Renal cortex interstitium (tissue), 11 donors: ENCODE measurements at regions not wholly inside any gene's neighbourhood (a gene's known extent, or its start where the extent isn't known, plus 50 kb on each side); places are given as distances from the start of the nearest gene placed in this dataset.

Experiments
- DNase-seq, 11 donors: peaks; one replicate each; pipeline ENCODE4 v3.0.0-alpha.2; 2013; ENCODE audit warnings: low read depth in 9 of 11, low spot score in 4 of 11; ENCODE audit errors: extremely low read depth in 1 of 11

DNA sequence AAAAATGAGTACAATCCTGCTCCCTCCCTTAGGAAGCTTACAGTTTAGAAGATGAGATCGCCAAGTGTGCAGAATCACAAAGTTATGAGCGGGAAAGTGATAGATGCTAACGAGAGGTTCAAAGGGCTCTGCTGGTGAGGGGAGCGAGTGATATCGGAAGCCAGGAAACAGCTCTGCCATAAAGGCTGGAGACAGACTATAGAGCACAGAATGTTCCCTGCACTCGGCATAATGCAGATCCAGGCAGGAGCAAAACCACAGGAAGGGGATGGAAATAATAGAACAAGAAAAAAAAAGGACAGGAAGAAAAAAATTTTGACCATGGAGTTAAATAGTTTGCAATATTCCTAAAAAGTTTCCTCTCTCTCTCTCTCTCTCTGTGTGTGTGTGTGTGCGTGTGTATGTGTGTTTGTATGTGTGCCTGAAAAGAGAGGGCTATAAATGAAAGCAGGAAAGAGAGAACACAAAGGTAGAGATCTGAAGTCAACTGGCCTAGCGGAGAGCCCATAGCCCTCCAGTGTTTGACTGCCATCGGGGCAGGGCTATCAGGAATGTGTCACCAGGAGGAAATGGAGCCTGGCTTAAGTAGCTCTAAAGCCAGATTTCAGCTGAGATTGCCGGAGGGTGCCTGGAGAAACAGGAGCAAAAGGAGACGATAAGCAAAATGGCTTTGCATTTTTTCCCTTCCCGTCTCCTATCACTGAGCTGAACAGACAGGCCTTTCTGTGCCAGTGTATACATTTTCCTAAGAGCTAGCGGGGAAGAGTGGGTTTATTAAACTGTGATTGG is 175.8 kb upstream of the LYZL1 start:
- DNase-seq: no peak

DNA sequence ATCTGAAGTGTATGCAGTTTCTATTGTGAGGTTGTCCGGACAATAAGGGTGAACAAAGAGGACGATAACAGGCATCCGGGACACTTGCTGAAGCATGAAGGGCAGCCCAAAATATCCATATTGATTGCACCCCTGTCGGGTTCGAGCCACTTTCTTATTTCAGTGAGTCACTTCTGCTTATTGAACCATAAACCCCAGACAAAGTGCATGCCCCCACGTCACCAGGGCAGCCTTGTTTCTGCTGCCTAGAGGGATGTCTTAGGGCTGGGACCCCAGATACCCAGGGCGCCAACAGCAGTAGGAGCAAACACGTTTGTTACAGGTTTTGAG is 175.3 kb upstream of the LYZL1 start:
- DNase-seq: no peak

DNA sequence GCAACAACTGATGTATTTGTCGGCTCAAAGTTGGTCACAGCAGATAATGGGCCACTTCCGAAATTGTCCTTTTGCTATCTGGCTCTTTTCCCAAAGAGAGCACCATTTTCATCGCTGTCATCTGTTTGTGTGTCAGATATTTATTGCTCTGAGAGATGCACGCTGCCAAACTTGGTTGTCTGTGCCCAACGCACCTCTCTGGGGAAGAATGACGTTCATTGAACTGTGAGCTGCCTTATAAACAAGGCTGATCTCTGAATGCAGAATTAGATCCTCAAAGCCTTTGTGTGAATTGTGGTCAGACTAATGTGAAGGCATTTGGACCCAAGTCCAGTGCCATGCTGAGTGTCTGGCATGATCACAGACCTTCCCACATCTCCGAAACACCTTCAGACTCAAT is 174.7 kb upstream of the LYZL1 start:
- DNase-seq: no peak

DNA sequence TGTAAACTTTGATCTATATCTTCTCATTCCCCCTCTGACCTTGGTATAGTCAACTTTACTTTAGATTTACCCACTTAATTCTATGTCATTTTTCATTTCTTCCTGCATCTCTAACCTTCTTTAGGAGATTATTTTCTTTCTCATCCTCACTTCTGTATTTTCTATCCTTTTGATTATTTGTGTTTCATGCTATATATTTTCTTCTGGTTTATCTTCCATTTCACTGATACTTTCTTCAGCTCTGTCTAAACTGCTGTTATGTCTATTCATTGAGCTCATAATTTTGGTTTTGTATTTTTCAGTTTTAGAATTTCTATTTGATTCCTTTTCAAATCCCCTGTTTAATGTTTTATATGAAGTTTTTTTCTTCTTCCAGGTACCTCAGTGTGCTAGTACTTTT is 171.1 kb upstream of the LYZL1 start:
- no peak for DNase-seq

DNA sequence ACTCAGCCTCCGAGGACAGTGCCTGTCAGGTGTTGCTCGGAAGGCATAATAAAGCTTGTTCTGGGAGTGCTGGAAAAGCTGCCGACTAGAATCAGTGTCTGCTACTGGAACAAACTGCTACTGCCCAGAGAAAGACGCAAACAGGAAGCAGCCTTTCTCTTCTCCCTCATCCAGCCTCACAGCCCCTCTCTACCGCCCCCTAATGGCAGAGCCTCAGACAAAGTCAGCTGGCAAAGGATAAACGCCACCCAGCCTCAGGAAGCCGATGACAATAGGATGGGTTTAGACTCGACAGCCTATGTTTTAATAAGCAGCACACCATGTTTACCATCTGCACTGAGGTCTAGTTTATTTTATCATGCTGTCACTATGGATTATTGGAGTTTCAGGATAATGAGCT is 169.5 kb upstream of the LYZL1 start:
- peak in 3 of 11 donors; percentile 21 to 31 (median 23) for DNase-seq

DNA sequence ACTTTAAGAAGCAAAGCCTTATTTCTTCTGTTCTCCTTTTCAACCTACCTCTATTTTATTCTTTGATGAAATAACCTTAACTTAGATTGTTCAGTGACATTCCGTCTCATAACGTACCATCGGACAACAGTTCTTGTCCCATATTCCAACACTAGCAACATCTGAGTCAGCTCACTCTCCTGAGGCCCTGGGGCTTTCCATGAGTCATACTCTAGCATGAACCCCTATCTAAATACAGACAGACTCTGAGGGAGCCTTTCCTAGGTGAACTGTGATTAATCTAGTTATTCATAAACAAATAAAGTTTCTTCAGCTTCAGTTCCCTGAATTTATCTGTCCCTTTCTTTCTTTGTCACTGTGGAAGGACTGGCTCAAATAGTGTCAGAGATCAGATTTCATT is 168.7 kb upstream of the LYZL1 start:
- DNase-seq: no peak

DNA sequence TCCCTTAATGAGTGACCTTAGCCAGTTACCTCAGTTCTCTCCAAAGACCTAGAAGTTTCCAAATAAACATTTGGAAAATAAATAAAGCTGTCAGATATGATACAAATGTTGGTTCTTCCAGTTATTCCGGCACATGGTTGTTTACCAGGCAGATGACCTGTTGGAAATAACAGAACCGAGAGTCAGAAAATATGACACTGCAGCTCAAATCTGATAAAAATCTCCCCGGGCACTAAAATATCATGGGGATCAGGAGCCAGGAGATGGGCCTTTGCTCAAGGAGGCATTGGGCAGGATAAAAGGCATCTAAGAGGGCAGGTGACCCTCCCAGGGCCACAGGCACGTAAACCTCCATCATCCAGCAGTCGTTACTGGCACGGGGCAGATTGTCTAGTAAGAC is 164.0 kb upstream of the LYZL1 start:
- DNase-seq: no peak

DNA sequence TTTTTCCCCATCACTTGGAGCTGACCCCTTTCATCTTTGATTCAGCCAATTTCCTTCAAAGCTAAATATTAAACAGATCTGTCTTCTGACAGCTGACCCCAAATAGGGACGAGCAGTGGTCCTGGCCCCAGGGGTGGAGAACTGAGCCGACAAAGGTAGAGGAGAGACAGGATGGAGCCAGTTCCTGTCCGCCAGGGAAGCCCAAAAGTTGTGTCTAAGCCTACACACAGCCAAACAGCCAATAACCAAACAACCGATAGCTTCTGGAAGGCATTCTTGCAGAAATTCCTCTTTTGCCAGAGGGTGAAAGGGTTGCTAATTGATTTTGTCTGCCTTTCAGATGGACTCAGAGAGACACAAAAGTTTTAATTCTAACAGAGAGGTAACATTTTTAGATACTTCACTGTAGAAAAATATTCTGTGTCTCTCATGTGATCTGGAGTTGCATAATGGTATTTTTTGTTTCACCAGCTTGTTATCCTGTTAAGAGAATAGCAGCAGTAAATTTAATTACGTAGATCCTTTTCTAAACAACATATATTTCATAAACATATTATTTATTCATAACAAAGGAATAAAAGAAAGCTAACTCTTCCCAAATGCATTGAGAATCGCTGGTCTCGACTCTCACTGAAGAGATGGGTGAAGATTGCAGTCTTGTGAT is 161.7 kb upstream of the LYZL1 start:
- DNase-seq: no peak

DNA sequence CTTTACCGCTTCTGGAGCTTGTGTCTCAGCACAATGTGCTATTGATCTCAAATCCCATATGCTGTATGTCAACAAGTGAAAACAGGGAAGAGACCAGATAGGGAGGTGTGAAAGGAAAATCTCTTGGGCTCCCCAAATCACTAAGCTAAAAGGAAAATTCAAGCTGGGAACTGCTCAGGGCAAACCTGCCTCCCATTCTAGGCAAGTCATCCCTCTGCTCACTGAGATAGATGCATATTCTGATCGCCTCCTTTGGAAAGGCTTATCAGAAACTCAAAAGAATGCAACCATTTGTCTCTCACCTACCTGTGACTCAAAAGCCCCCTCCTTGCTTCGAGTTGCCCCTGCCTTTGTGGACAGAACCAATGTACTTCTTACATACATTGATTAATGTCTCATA is 161.1 kb upstream of the LYZL1 start:
- no peak for DNase-seq

DNA sequence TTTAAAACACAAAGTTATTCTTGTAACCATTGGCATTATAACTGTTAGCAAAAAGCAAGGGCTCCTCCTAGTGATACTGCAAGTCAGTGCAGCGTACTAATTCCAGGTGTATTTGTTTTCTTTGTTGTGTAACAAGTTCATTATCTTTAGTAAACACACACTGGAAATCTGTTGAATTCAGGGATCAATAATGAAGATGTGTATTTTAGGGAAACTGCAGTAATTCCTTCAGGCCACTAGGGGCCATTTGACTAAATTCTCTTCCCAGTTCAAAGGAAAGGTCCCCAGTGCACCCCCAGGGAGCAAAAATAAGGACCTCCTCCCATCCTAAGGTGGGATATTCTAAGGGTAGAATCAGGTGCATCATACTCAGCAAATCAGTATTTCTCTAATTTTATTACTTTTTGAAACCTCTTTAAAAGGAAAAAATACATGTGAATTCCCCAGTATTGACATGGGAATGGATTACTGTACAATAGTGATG is 158.6 kb upstream of the LYZL1 start:
- DNase-seq: peak in 2 of 11 donors; percentile 17 to 29

DNA sequence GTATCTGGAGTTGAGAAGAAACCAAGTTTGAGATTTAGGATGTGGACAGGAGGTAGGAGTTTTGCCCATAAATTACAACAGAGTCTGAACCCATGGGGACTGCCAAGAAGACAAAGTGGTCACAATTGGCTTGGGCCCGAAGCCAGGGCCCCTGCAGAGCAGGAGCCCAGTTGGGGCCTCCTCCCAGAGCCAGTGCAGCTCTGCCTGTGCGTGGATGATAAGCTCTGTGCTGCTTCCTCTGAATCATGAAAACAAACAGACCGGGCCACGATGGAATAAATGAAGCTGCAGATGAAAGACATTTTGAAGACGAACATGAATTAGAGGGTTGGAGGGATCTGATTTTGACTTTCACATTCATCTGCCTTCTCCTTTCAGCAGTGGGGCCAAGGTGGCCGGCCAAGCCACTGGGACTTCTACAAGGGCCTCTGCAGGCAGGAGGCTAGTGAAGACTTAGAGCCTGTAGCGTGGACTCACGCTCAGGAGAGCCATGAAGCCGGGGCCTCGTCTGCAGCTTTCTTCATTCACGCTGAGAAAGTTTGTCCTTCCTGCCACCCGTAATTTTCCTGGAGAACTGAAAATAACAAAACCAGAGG is 156.8 kb upstream of the LYZL1 start:
- DNase-seq: no peak

DNA sequence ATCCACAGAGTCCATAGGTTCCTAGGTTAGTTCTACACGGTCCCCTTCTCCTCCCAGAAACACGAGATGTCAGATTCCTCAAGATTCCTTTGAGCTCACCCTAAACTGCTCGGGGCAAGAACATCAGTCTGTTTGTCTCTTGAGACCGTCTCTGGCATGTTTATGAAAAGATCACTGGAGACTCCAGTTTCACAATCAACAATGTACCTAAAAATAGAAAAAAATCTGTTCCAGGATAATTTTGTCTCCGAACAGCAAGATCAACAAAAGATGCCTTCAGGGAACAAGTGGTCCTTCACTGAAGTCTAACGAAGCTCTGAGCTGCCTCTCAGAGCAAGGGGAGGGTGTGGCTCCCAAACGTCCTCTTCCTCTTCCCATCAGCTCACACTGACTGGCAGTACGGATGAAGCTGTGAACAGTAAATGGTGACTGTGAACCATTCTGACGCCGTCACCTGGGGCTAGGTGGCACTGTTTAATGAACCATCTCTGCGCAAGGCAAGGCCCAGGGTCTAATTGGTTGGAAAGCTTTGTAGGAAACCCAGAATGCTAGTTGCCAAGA is 156.2 kb upstream of the LYZL1 start:
- DNase-seq: no peak

DNA sequence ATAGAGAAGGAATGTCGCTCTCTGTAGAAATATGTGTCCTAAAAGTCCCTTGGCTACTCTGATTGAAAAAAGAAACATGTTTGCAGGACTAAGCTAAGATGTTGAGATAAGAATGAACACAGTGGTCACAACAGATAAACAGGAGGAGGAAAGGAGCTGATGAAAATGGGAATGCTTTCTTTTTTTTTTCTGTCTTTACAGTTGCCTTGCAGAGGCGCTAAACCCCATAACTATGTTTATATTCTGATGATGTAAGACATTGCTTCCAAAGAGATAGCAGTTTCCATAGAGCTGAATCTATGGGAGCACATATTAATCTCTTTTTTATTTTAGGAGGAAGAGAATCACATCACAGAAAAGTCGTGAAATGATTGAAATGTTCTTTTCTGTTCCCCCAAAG is 153.5 kb upstream of the LYZL1 start:
- DNase-seq: no peak

DNA sequence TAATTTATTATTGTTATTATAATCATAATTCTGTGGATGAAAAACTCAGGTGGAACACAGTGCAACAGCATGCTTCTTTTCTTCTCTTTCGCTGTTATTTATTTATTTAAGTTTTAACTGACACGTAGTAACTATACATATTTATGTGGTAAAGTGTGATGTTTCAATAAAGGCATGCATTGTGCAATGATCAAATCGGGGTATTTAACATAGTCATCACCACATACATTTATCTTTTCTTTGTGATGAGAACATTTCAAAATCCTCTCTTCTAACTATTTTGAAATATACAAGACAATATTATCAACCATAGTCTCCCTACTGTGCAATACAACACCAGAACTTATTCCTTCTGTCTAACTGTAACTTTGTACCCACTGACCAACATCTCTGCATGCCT is 152.5 kb upstream of the LYZL1 start:
- no peak for DNase-seq

DNA sequence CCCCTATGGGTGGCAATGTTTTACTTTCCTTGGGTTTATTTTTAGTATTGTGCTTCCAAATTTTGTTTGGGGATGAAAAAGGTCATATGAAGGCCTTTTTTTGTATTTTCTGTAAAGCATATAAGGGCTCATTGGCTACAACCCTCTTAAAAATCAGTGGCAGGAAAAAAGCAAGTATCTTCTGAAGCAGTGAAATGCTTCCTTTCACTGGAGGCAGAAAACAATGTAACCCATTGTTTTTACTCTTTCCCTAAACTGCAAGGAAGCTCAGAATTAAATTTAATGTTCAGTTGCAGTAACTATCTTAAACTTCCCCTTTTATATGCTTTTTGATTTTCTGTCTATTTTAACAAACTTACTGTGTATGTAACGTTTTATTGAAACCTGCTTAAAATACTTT is 148.7 kb upstream of the LYZL1 start:
- no peak for DNase-seq

DNA sequence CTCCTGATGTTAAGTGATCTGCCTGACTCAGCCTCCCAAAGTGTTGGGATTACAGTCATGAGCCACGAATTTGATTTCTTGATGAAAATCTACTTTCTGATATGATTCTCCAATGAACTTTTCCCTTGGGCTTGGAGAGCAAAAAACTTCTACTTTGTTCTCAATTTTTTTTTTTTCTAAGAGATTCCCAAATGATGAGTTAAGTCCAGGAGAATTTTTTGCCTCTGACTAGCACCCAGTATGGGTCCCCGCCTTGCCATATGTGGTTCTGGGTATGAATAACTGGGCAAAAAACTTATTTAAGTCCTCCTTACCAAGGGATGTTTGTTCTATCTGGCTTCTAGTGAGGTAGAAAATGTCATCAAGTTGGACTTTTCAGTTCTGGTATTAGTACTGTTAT is 147.9 kb upstream of the LYZL1 start:
- no peak for DNase-seq

DNA sequence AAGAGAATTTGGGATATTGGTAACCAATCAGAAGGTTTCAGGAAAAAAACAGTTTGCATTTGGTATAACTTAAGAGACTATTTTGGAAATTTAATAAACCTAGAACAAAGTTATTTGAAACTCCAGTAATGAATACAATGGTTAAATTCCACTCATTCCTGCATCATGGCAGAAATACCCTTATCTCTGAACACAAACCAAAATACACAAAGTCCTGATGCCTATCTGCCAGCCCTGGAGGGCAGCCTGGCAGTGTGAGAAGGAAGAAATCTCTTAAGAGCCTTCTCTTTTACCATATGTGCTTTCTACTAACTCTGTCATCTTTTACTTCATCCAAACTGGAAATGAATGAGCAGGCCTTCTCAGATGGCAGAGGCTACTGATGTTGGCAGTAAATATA is 147.1 kb upstream of the LYZL1 start:
- DNase-seq: no peak

DNA sequence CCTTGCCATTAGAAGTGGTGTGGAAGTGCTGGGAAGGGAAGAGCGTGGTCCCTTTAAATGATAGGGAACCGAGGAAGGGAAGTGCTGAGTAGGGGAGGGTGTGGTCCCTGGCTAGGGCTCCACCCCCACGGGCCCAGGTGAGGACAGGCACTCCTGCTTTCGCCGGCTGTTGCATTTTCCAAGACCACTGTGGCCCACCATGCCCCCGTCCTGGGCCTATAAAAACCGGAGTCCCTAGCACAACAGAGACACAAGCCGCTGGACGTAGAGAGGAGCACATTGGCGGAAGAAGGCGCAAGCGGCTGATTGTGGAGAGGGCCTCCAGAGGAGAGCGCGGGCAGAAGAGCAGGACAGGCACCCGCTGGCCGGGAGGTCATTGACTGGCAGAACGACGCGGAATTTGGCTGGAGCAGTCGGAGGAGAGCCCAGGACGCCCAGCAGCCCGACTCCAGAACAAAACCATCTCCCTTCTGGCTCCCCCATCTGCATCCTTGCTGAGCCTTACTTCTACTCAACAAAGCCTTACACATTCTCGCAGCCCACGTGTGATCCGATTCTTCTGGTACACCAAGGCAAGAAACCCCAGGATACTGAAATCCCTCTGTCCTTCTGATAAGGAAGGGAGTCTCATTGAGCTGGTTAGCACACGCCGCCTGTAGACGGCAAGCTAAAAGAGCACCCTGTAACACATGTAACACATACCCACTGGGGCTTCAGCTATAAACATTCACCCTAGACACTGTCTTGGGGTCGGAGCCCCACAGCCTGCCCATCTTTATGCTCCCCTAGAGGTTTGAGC is 146.2 kb upstream of the LYZL1 start:
- DNase-seq: no peak

DNA sequence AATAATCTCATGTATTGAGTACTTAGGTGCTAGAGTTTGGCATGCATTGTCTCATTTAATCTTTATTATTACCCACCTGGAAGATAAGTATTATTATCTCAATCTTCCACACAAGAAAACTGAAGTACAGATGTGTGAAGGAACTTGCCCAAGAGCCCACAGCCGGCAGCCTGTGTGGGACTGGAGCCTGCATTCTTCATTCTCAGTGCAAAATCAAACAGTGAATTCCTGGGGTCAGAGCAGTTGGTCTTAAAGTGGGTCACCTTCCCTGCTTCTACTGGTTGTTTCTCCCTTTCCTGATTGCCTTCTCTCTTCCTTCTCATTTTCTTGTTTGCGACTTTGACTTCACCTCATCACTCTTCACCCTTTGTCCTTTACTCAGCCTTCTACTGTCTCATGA is 144.7 kb upstream of the LYZL1 start:
- DNase-seq: no peak
